ENCODE measurements at regions not wholly inside any gene's neighbourhood (a gene's known extent, or its start where the extent isn't known, plus 50 kb on each side); places are given as distances from the start of the nearest gene placed in this dataset.

- no peak for TF ChIP-seq FOXK2 (IDR thresholded peaks at IDR 0.05)
- TF ChIP-seq CTBP1 (IDR thresholded peaks at IDR 0.05; ENCODE audit: borderline replicate concordance): no peak
- TF ChIP-seq FOXM1 (IDR thresholded peaks at IDR 0.05; ENCODE audit: borderline replicate concordance): no peak
- no peak for TF ChIP-seq ZNF384 (IDR thresholded peaks at IDR 0.05)
- ChIA-PET POLR2A (no interaction called here), CTCF (no interaction called here)
- no peak for DNase-seq (ENCODE audit: extremely low spot score)
Observed at GRCh38 chr5:133854554-133854953, 113.9 kb downstream of the C5orf15 start.

DNA sequence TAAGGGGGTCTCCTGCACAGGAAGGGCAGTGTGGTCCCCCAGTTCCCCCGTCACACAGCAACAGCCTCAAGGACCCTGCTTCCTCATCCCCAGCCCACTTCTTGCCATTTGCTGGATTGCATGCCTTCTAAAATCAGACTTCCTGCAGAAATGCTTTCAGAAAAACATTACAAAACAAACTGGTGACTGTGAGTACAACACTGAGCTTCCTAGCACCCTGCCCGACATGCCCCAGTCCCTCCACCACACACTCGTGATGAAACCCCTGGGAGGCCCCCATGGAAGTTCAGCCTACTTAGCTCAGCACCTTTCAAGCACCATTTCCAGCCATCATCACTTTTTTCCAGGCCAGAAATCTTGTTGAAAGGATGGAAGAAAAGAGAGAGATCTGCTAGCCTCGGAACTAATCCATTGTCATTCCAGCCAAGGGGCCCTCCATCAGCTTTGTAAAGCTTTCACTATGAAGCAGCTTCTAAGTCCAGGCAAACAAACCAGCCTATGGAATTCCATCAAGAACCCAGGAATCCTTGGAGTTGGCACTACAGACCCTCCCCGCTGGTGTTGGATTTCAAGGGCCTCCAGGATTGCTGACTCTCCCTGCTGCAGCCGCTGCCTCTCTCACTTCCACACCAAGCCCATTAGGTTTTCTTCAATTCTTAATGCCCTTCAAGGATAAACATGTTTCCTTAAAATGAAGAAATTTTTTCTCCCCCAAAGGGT lies 114.6 kb downstream of the C5orf15 start:
- POLR2A ChIA-PET: no interaction called here
- TF ChIP-seq L3MBTL2 (conservative IDR thresholded peaks at IDR 0.05) (no peak), FOXM1 (IDR thresholded peaks at IDR 0.05; ENCODE audit: borderline replicate concordance) (no peak), BHLHE40 (IDR thresholded peaks at IDR 0.05; ENCODE audit: borderline replicate concordance) (no peak), TARDBP (IDR thresholded peaks at IDR 0.05) (no peak), ZNF384 (IDR thresholded peaks at IDR 0.05) (no peak), HDGF (IDR thresholded peaks at IDR 0.05; ENCODE audit: borderline replicate concordance) (no peak), CTBP1 (IDR thresholded peaks at IDR 0.05; ENCODE audit: borderline replicate concordance) (no peak), SUZ12 (IDR thresholded peaks at IDR 0.05) (no peak), ARNT (IDR thresholded peaks at IDR 0.05) (no peak), FOXK2 (IDR thresholded peaks at IDR 0.05) (no peak), LEF1 (IDR thresholded peaks at IDR 0.05; ENCODE audit: borderline replicate concordance) (no peak), SP1 (IDR thresholded peaks at IDR 0.05) (no peak)
- no peak for DNase-seq (ENCODE audit: extremely low spot score)
- CTCF ChIA-PET: no interaction called here

GRCh38 chr5:133851521-133851920 lies 116.9 kb downstream of the C5orf15 start:
- ChIA-PET CTCF (interaction anchor here (1.1 kb wide), 1 partner anchor 11 kb away, joined by 4 read pairs; no protein-coding TSS in a partner anchor), POLR2A (no interaction called here)
- DNase-seq (ENCODE audit: extremely low spot score): no peak
- TF ChIP-seq SUZ12 (IDR thresholded peaks at IDR 0.05): no peak
- TF ChIP-seq LEF1 (IDR thresholded peaks at IDR 0.05; ENCODE audit: borderline replicate concordance): no peak

GRCh38 chr5:133850811-133851210 lies 117.6 kb downstream of the C5orf15 start:
- no peak for DNase-seq (ENCODE audit: extremely low spot score)
- TF ChIP-seq SUZ12 (IDR thresholded peaks at IDR 0.05): no peak
- no peak for TF ChIP-seq FOXA1 (IDR thresholded peaks at IDR 0.05)
- no peak for TF ChIP-seq HDGF (IDR thresholded peaks at IDR 0.05; ENCODE audit: borderline replicate concordance)
- TF ChIP-seq FOXM1 (IDR thresholded peaks at IDR 0.05; ENCODE audit: borderline replicate concordance): no peak
- no peak for TF ChIP-seq SP1 (IDR thresholded peaks at IDR 0.05)
- ChIA-PET POLR2A (no interaction called here), CTCF (no interaction called here)

- TF ChIP-seq FOXA1 (IDR thresholded peaks at IDR 0.05): no peak
- TF ChIP-seq NFRKB (IDR thresholded peaks at IDR 0.05): no peak
- TF ChIP-seq CTBP1 (IDR thresholded peaks at IDR 0.05; ENCODE audit: borderline replicate concordance): no peak
- TF ChIP-seq TARDBP (IDR thresholded peaks at IDR 0.05): no peak
- no peak for TF ChIP-seq FOXK2 (IDR thresholded peaks at IDR 0.05)
- no peak for TF ChIP-seq ZNF384 (IDR thresholded peaks at IDR 0.05)
- no peak for TF ChIP-seq ARNT (IDR thresholded peaks at IDR 0.05)
- TF ChIP-seq ELF4 (IDR thresholded peaks at IDR 0.05): no peak
- no peak for TF ChIP-seq LEF1 (IDR thresholded peaks at IDR 0.05; ENCODE audit: borderline replicate concordance)
- no peak for TF ChIP-seq FOXM1 (IDR thresholded peaks at IDR 0.05; ENCODE audit: borderline replicate concordance)
- no peak for TF ChIP-seq SP1 (IDR thresholded peaks at IDR 0.05)
- ChIA-PET POLR2A (no interaction called here), CTCF (interaction anchor here (1.3 kb wide), 1 partner anchor 426 kb away, joined by 4 read pairs; no protein-coding TSS in a partner anchor)
- DNase-seq (ENCODE audit: extremely low spot score): no peak
Observed at GRCh38 chr5:133849116-133849515, 119.3 kb downstream of the C5orf15 start.

- CTCF ChIA-PET: interaction anchor here (1.3 kb wide), 1 partner anchor 425 kb away, joined by 4 read pairs; no protein-coding TSS in a partner anchor
- TF ChIP-seq CTBP1 (IDR thresholded peaks at IDR 0.05; ENCODE audit: borderline replicate concordance) (no peak), FOXM1 (IDR thresholded peaks at IDR 0.05; ENCODE audit: borderline replicate concordance) (no peak), FOXA1 (IDR thresholded peaks at IDR 0.05) (no peak), LEF1 (IDR thresholded peaks at IDR 0.05; ENCODE audit: borderline replicate concordance) (no peak), SP1 (IDR thresholded peaks at IDR 0.05) (no peak), TARDBP (IDR thresholded peaks at IDR 0.05) (no peak), NFRKB (IDR thresholded peaks at IDR 0.05) (no peak), ARNT (IDR thresholded peaks at IDR 0.05) (no peak), BHLHE40 (IDR thresholded peaks at IDR 0.05; ENCODE audit: borderline replicate concordance) (no peak), L3MBTL2 (conservative IDR thresholded peaks at IDR 0.05) (no peak), HDGF (IDR thresholded peaks at IDR 0.05; ENCODE audit: borderline replicate concordance) (no peak), ELF4 (IDR thresholded peaks at IDR 0.05) (no peak), ZNF384 (IDR thresholded peaks at IDR 0.05) (no peak), FOXK2 (IDR thresholded peaks at IDR 0.05) (no peak), SUZ12 (IDR thresholded peaks at IDR 0.05) (no peak)
- TF ChIP-seq, protein P1, sequence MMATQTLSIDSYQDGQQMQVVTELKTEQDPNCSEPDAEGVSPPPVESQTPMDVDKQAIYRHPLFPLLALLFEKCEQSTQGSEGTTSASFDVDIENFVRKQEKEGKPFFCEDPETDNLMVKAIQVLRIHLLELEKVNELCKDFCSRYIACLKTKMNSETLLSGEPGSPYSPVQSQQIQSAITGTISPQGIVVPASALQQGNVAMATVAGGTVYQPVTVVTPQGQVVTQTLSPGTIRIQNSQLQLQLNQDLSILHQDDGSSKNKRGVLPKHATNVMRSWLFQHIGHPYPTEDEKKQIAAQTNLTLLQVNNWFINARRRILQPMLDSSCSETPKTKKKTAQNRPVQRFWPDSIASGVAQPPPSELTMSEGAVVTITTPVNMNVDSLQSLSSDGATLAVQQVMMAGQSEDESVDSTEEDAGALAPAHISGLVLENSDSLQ (IDR thresholded peaks at IDR 0.05): no peak
- POLR2A ChIA-PET: no interaction called here
- DNase-seq (ENCODE audit: extremely low spot score): no peak
Observed at GRCh38 chr5:133848341-133848811, 120.0 kb downstream of the C5orf15 start.

DNA sequence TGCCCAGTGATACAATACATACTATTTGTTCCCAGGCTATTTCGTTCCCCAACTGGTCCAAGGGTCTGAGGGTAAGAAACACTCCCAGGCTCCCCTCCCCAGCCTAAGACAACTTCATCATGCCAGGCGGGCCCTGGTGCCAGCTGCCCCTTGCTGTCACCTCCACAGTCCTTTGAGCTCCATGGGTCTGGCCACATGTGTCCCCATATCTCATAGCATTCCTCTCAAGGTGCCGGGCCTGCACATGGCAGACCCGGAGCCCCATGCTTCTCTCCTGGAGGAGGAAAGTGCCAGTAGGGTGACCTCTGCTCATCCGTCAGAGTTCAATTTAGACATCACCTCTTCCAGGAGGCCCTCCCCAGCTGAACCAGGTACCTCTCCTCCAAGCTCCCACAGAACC lies 120.5 kb downstream of the C5orf15 start:
- TF ChIP-seq NFRKB (IDR thresholded peaks at IDR 0.05) (no peak), ARNT (IDR thresholded peaks at IDR 0.05) (no peak), ZNF384 (IDR thresholded peaks at IDR 0.05) (no peak), CTBP1 (IDR thresholded peaks at IDR 0.05; ENCODE audit: borderline replicate concordance) (no peak), TARDBP (IDR thresholded peaks at IDR 0.05) (no peak), ELF4 (IDR thresholded peaks at IDR 0.05) (no peak), SP1 (IDR thresholded peaks at IDR 0.05) (no peak), FOXK2 (IDR thresholded peaks at IDR 0.05) (no peak)
- CTCF ChIA-PET: interaction anchor here (1.3 kb wide), 1 partner anchor 424 kb away, joined by 4 read pairs; no protein-coding TSS in a partner anchor
- POLR2A ChIA-PET: no interaction called here
- DNase-seq (ENCODE audit: extremely low spot score): no peak

Measured in HEK293T (cell line).